ENCODE measurements at regions not wholly inside any gene's neighbourhood (a gene's known extent, or its start where the extent isn't known, plus 50 kb on each side); places are given as distances from the start of the nearest gene placed in this dataset.

DNA sequence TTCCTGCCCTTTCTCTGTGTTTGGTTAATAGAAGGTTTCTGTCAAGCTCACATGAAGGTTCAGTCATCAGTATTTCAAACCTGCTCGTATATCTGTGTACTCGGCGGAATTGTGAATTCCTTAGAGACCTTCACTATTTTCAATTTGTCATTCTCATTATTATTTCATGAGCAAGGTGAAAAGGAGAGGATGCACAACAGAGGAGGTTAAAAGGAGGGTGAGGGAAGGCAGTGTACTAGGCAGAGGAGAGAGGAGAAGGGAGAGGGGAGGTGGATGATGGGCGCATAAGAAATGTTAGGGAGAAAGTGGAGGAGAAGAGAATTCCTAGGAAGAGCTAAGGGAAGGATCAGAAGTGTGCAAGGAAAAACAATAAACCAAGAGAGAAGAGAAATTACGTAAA is 185.0 kb upstream of the COBL start:
- H3K36me3 ChIP-seq (ENCODE audit: control insufficient read depth in 4 of 4, insufficient read depth in 4 of 4, low read length in 3 of 4): no peaks in the 10 kb centered on the region
- DNase-seq: no peak
- no peaks in the 10 kb centered on the region for H3K27me3 ChIP-seq (replicated peaks in 2 of 5; ENCODE audit: control insufficient read depth in 4 of 5, insufficient read depth in 5 of 5, low read length in 4 of 5)
- H3K4me3 ChIP-seq (ENCODE audit: control insufficient read depth in 1 of 7, extremely low read depth in 1 of 7, insufficient read depth in 4 of 7, low read depth in 2 of 7, low read length in 6 of 7): no peak overlapping the region
- H3K9me3 ChIP-seq (ENCODE audit: control extremely low read depth in 1 of 5, control insufficient read depth in 4 of 5, insufficient read depth in 2 of 5, low read depth in 1 of 5, low read length in 4 of 5): no peaks in the 10 kb centered on the region
- ChIA-PET POLR2A (no interaction called here), CTCF (no interaction called here)
- no peaks in the 10 kb centered on the region for H3K4me1 ChIP-seq (ENCODE audit: control extremely low read depth in 1 of 4, control insufficient read depth in 4 of 4, insufficient read depth in 4 of 4, low read length in 3 of 4)
- 100% methylated on average over 2 of the region's 5 CpGs for WGBS (ENCODE audit: insufficient coverage)
- H3K27ac ChIP-seq (ENCODE audit: insufficient read depth in 1 of 2, low read depth in 1 of 2, low read length in 2 of 2, poor library complexity in 1 of 2, severe bottlenecking in 2 of 2): no peak overlapping the region

GRCh38 chr7:51482976-51483375 is 166.4 kb upstream of the COBL start:
- no peaks in the 10 kb centered on the region for H3K36me3 ChIP-seq (ENCODE audit: control insufficient read depth in 4 of 4, insufficient read depth in 4 of 4, low read length in 3 of 4)
- no peak overlapping the region for H3K4me3 ChIP-seq (ENCODE audit: control insufficient read depth in 1 of 7, extremely low read depth in 1 of 7, insufficient read depth in 4 of 7, low read depth in 2 of 7, low read length in 6 of 7)
- H3K27me3 ChIP-seq (replicated peaks in 2 of 5; ENCODE audit: control insufficient read depth in 4 of 5, insufficient read depth in 5 of 5, low read length in 4 of 5): no peaks in the 10 kb centered on the region
- DNase-seq: no peak
- no peak overlapping the region for H3K27ac ChIP-seq (ENCODE audit: insufficient read depth in 1 of 2, low read depth in 1 of 2, low read length in 2 of 2, poor library complexity in 1 of 2, severe bottlenecking in 2 of 2)
- ChIA-PET CTCF (no interaction called here), POLR2A (no interaction called here)
- no peaks in the 10 kb centered on the region for H3K4me1 ChIP-seq (ENCODE audit: control extremely low read depth in 1 of 4, control insufficient read depth in 4 of 4, insufficient read depth in 4 of 4, low read length in 3 of 4)
- WGBS (ENCODE audit: insufficient coverage): 100% methylated on average over 2 of the region's 2 CpGs
- H3K9me3 ChIP-seq (ENCODE audit: control extremely low read depth in 1 of 5, control insufficient read depth in 4 of 5, insufficient read depth in 2 of 5, low read depth in 1 of 5, low read length in 4 of 5): peaks cover 0 to 1% (median 0%) of the 10 kb centered on the region in 5 experiments

GRCh38 chr7:51481421-51481820 is 164.8 kb upstream of the COBL start:
- POLR2A ChIA-PET: no interaction called here
- DNase-seq: no peak
- H3K27me3 ChIP-seq (replicated peaks in 2 of 5; ENCODE audit: control insufficient read depth in 4 of 5, insufficient read depth in 5 of 5, low read length in 4 of 5): no peaks in the 10 kb centered on the region
- whole genome bisulfite sequencing (ENCODE audit: insufficient coverage): 90% methylated on average over 2 of the region's 3 CpGs
- H3K9me3 ChIP-seq (ENCODE audit: control extremely low read depth in 1 of 5, control insufficient read depth in 4 of 5, insufficient read depth in 2 of 5, low read depth in 1 of 5, low read length in 4 of 5): no peaks in the 10 kb centered on the region
- CTCF ChIA-PET: no interaction called here
- H3K27ac ChIP-seq (ENCODE audit: insufficient read depth in 1 of 2, low read depth in 1 of 2, low read length in 2 of 2, poor library complexity in 1 of 2, severe bottlenecking in 2 of 2): no peak overlapping the region
- no peaks in the 10 kb centered on the region for H3K4me1 ChIP-seq (ENCODE audit: control extremely low read depth in 1 of 4, control insufficient read depth in 4 of 4, insufficient read depth in 4 of 4, low read length in 3 of 4)
- H3K4me3 ChIP-seq (ENCODE audit: control insufficient read depth in 1 of 7, extremely low read depth in 1 of 7, insufficient read depth in 4 of 7, low read depth in 2 of 7, low read length in 6 of 7): no peak overlapping the region
- H3K36me3 ChIP-seq (ENCODE audit: control insufficient read depth in 4 of 4, insufficient read depth in 4 of 4, low read length in 3 of 4): no peaks in the 10 kb centered on the region

DNA sequence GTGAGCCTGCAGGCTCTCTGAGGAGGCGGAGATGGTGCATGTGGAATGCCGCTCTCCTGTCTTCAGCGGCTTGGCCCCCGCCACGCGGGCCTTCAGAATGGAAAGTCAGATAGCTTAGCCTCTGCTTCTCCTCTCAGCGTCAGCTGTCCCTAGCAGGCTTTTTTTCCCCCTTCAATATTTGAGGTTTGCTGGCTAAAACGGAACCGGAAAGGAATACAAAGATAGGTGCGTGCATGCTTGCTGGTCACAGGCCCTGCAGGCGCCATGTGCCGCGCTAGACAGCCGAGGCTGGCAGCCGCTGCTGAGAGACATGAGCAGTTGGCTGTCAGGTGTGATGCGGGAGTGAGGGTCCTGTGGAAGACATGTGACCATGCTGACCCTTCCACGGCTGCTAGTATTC is 161.2 kb upstream of the COBL start:
- 97% methylated on average over 15 of the region's 17 CpGs for WGBS (ENCODE audit: insufficient coverage)

DNA sequence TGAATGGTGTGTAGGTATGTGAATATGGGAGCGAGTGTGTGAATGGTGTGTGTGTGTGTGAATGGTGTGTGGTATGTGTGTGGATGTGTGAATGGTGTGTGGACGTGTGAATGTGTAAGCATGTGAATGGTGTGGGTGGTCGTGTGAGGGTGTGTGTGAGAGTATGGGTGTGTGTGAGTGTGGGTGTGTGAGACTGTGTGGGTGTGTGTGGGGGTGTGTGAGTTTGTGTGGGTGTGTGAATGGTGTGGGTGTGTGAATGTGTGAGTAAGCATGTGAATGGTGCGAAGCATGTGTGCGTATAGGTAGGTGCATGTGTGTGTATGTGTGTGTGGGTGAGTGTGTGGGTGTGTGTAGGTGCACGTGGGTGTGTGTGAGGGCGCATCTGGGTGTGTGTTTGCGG is 160.7 kb upstream of the COBL start:
- no peak overlapping the region for H3K4me3 ChIP-seq (ENCODE audit: control insufficient read depth in 1 of 7, extremely low read depth in 1 of 7, insufficient read depth in 4 of 7, low read depth in 2 of 7, low read length in 6 of 7)
- no peaks in the 10 kb centered on the region for H3K4me1 ChIP-seq (ENCODE audit: control extremely low read depth in 1 of 4, control insufficient read depth in 4 of 4, insufficient read depth in 4 of 4, low read length in 3 of 4)
- no peaks in the 10 kb centered on the region for H3K9me3 ChIP-seq (ENCODE audit: control extremely low read depth in 1 of 5, control insufficient read depth in 4 of 5, insufficient read depth in 2 of 5, low read depth in 1 of 5, low read length in 4 of 5)
- WGBS (ENCODE audit: insufficient coverage): 88% methylated on average over 4 of the region's 8 CpGs
- peaks cover 0 to 7% (median 3%) of the 10 kb centered on the region in 5 experiments for H3K27me3 ChIP-seq (replicated peaks in 2 of 5; ENCODE audit: control insufficient read depth in 4 of 5, insufficient read depth in 5 of 5, low read length in 4 of 5)
- H3K36me3 ChIP-seq (ENCODE audit: control insufficient read depth in 4 of 4, insufficient read depth in 4 of 4, low read length in 3 of 4): no peaks in the 10 kb centered on the region
- ChIA-PET POLR2A (no interaction called here), CTCF (no interaction called here)
- DNase-seq: no peak
- no peak overlapping the region for H3K27ac ChIP-seq (ENCODE audit: insufficient read depth in 1 of 2, low read depth in 1 of 2, low read length in 2 of 2, poor library complexity in 1 of 2, severe bottlenecking in 2 of 2)

More for the DNA sequence above, 161.2 kb upstream of the COBL start:
- no peak overlapping the region for H3K27ac ChIP-seq (ENCODE audit: insufficient read depth in 1 of 2, low read depth in 1 of 2, low read length in 2 of 2, poor library complexity in 1 of 2, severe bottlenecking in 2 of 2)
- H3K27me3 ChIP-seq (replicated peaks in 2 of 5; ENCODE audit: control insufficient read depth in 4 of 5, insufficient read depth in 5 of 5, low read length in 4 of 5): peaks cover 0 to 2% (median 0%) of the 10 kb centered on the region in 5 experiments
- POLR2A ChIA-PET: no interaction called here
- H3K9me3 ChIP-seq (ENCODE audit: control extremely low read depth in 1 of 5, control insufficient read depth in 4 of 5, insufficient read depth in 2 of 5, low read depth in 1 of 5, low read length in 4 of 5): no peaks in the 10 kb centered on the region
- no peaks in the 10 kb centered on the region for H3K36me3 ChIP-seq (ENCODE audit: control insufficient read depth in 4 of 4, insufficient read depth in 4 of 4, low read length in 3 of 4)
- no peaks in the 10 kb centered on the region for H3K4me1 ChIP-seq (ENCODE audit: control extremely low read depth in 1 of 4, control insufficient read depth in 4 of 4, insufficient read depth in 4 of 4, low read length in 3 of 4)
- no peak for DNase-seq
- CTCF ChIA-PET: no interaction called here
- no peak overlapping the region for H3K4me3 ChIP-seq (ENCODE audit: control insufficient read depth in 1 of 7, extremely low read depth in 1 of 7, insufficient read depth in 4 of 7, low read depth in 2 of 7, low read length in 6 of 7)

DNA sequence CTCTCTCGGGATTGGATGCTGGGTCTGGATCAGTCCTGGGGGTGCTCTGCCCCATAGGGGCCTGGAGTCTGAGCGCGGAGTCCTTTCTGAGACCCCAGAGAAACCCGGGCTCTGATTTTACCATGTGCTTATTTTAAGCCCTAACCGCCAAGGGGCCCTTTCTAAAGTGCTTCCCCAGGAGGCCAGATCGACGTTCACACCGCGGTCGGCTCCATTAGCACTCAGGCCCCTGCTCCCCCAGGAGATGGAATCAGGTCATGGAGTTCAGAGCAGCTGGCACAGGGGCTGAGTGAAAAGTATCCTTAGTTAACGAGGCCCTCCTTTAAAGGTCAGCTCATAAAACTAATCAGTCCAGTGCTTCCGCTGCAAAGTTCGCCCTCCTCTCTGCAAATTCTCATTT is 159.4 kb upstream of the COBL start:
- WGBS (ENCODE audit: insufficient coverage): 94% methylated on average over 11 of the region's 13 CpGs
- CTCF ChIA-PET: no interaction called here
- Histone ChIP-seq H3K4me3 (ENCODE audit: control insufficient read depth in 1 of 7, extremely low read depth in 1 of 7, insufficient read depth in 4 of 7, low read depth in 2 of 7, low read length in 6 of 7) (no peak overlapping the region), H3K9me3 (ENCODE audit: control extremely low read depth in 1 of 5, control insufficient read depth in 4 of 5, insufficient read depth in 2 of 5, low read depth in 1 of 5, low read length in 4 of 5) (peaks cover 0 to 3% (median 0%) of the 10 kb centered on the region in 5 experiments), H3K36me3 (ENCODE audit: control insufficient read depth in 4 of 4, insufficient read depth in 4 of 4, low read length in 3 of 4) (no peaks in the 10 kb centered on the region), H3K27me3 (replicated peaks in 2 of 5; ENCODE audit: control insufficient read depth in 4 of 5, insufficient read depth in 5 of 5, low read length in 4 of 5) (peaks cover 0 to 18% (median 14%) of the 10 kb centered on the region in 5 experiments), H3K27ac (ENCODE audit: insufficient read depth in 1 of 2, low read depth in 1 of 2, low read length in 2 of 2, poor library complexity in 1 of 2, severe bottlenecking in 2 of 2) (no peak overlapping the region), H3K4me1 (ENCODE audit: control extremely low read depth in 1 of 4, control insufficient read depth in 4 of 4, insufficient read depth in 4 of 4, low read length in 3 of 4) (peaks cover 0 to 2% (median 0%) of the 10 kb centered on the region in 4 experiments)
- POLR2A ChIA-PET: no interaction called here
- no peak for DNase-seq

- Histone ChIP-seq H3K4me3 (ENCODE audit: control insufficient read depth in 1 of 7, extremely low read depth in 1 of 7, insufficient read depth in 4 of 7, low read depth in 2 of 7, low read length in 6 of 7) (no peak overlapping the region), H3K36me3 (ENCODE audit: control insufficient read depth in 4 of 4, insufficient read depth in 4 of 4, low read length in 3 of 4) (no peaks in the 10 kb centered on the region), H3K27me3 (replicated peaks in 2 of 5; ENCODE audit: control insufficient read depth in 4 of 5, insufficient read depth in 5 of 5, low read length in 4 of 5) (peaks cover 0 to 29% (median 18%) of the 10 kb centered on the region in 5 experiments), H3K4me1 (ENCODE audit: control extremely low read depth in 1 of 4, control insufficient read depth in 4 of 4, insufficient read depth in 4 of 4, low read length in 3 of 4) (peaks cover 0 to 2% (median 0%) of the 10 kb centered on the region in 4 experiments), H3K27ac (ENCODE audit: insufficient read depth in 1 of 2, low read depth in 1 of 2, low read length in 2 of 2, poor library complexity in 1 of 2, severe bottlenecking in 2 of 2) (no peak overlapping the region), H3K9me3 (ENCODE audit: control extremely low read depth in 1 of 5, control insufficient read depth in 4 of 5, insufficient read depth in 2 of 5, low read depth in 1 of 5, low read length in 4 of 5) (peaks cover 0 to 3% (median 0%) of the 10 kb centered on the region in 5 experiments)
- peak in 2 of 3 donors; percentile 3 to 10 for DNase-seq
- WGBS (ENCODE audit: insufficient coverage): 40% methylated on average over 5 of the region's 6 CpGs
- ChIA-PET CTCF (no interaction called here), POLR2A (no interaction called here)
Measured at GRCh38 chr7:51472873-51473272, 156.3 kb upstream of the COBL start.
